G401.6 (cell line): ENCODE measurements at regions not wholly inside any gene's neighbourhood (a gene's known extent, or its start where the extent isn't known, plus 50 kb on each side); places are given as distances from the start of the nearest gene placed in this dataset.

ENCODE experiments used
- FAIRE-seq: peaks from 2 replicates; lab custom pipeline; 2012; peaks lifted over from hg19 to GRCh38; lab: Jason Lieb, UNC

DNA sequence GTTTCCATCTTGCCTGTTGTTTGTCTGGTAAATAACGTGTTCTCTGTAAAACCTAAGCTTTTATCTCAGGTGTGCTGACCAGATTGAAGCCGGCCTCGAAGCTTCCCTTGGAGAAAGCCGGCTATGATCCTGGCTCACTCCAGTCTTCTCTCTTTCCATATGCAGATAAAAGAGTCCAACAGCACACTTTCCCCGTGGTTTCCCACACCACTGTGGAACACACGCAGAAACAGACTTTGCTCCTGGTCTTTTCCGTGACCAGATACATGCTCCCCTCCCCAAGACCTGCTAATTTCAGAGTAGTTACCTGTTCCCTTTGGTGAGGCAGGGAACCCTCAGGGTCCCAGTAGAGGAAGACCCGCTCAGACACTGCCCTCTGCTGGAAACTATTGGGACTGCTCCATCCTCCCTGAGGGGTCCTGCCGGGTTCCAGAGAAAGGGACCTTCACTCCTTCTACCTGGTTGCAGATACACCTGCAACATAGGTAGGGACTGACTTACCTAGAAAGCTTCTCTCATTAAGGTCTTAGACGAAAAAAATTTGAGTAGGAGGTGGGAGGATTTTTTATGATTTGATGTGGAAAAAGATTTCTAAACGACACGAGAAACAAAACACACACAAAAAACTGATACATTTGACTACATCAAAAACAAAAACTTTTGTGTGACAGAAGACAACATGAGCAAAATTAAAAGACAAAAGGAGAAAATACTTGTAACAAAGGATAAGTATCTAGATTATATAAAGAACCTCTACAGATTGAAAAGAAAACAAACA, 415.4 kb upstream of the CCDC196 start:
- no peak for FAIRE-seq

DNA sequence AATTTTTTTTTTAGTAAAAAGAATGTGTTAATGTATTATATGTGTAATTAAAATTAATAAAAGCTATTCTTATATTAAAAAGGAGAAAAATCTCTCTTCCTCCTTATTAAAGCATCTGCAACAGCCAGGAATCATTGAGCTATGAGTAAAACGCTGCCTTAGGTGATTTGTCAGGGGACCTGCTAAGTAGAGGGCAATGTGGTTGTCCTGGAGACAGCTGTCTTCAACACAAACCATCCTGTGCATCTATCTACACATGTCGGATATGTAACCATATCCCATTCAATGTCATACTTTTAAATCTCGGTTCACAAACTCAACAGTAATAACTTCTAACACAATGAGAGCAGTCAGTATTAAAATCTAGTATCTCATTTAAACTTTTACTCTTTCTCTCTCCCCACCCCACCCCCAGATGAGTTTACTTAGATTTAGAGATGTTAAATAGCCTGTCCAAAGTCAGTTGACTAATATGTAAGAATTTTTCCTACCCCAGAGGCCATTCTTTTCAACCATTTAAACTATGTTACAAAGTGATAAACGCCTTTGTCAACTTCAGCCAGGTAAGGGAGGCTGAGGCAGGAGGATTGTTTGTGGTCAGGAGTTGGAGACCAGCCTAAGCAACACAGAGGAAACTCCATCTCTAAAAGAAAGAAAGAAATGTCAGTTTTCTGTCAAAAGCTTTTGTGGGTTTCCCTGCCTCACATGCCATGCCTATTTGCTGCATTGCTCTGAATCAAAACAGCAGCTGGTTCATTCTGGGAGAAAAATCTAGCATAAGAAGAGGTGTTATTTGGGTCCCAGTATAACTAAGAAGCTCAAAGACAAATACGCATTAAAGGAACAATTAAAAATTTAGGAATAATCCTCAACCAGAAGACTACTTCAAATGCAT, 413.7 kb upstream of the CCDC196 start:
- no peak for FAIRE-seq

DNA sequence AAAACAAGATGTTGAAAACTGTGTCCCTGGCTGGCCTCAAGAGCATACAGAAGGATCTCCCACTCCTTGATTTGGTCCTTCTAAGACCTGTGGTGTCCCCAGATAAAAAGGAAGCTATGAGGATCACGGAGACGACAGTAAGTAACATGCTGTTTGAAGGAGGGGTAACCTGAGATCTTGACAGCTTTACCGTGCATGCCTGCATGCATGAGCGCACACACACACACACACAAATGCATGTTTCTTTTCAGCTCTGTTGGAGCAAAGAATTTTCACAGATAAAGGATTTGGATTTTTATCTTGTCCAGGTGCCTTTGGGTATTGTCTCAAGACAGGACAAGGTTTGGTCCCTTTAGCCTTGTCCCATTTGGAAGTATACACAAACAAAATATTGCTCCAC, 411.6 kb upstream of the CCDC196 start:
- no peak for FAIRE-seq

DNA sequence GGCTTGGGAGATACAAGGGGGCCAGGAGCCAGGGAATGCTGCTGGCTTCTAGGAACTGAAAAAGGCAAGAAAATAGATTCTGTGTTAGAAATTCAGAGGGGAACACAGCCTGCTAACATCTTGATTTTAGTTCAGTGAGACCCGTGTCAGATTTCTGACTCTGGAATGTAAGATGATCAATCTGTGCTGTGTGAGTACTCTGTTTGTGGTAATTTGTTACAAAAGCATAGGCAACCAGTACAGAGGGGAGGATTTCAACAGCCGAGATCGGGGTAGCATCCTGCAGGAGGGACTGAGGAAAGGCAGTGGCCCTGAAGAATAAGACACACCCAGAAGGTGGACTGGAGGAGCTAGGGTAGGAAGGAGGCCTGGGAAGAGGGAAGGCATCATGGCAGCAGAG, 410.0 kb upstream of the CCDC196 start:
- FAIRE-seq = no peak

DNA sequence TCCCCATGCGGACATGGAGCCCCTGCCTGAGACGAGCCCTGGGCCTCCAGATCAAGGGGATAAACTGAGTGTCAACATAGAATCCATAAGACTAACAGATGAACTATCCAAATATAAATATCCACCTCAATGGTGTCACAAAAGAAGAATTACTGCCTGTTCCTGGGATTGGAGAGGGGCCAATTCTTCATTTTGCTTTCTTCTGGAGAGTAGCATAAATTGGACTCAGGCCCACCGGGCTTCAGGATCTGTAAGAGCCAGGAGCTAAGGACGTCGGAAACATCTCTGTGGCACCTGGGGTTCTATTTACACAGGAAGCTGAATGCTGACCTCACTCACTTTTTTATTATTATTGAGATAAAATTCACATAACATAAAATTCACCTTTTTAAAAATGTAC, 408.2 kb upstream of the CCDC196 start:
- FAIRE-seq = no peak

DNA sequence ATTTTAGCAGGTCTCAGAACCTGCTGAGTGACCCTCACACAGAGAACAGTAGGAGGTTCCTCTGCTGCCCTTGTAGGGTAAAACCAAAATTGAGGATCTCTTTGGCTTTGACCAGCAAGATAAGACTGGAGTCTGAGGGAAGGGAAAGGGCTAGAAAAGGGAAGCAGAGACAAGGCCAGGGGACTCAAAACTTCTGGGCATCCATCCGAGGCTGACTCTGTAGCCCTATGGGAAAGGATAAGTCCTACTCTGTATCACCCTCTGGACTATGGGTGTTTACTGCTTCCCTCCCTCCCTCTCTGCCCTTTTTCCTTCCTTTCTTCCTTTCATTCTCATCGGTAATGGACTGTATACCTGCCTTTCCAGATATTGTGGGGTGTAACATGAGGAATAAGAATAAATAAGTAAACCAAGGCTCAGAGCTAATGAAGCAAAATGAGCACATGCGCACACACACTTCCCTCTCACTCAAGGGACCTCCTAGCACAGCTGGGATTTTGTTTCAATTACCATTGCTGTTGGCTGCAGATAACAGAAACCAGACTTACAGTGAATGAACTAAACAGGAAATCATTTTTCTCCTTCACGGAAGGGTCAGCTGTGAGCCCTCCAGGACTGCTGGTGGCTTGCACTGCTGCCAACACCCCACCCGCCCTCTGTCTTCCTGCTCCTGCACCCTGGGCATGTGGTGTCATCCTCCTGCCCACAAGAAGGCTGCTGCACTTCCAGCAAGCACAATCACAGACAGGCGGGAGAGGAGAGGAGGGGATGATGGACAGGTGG, 404.4 kb upstream of the CCDC196 start:
- FAIRE-seq = no peak

DNA sequence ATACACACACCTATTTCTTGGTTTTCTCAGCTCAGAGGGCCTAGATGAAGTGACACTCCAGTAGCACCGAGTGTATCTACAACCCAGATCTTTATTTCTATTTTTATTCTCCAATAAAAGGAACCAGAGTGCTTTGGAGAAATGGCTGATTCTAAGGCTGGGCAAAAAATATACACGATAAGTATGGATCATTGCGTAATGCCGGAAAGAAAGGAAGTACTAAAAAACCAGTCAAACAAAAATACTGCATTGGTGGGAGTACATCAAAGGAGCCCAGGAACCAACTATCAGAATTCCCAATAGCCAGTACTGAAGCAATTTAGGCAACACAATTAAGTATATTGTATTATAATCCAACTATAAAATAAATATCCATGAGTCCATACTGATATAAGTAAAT, 400.9 kb upstream of the CCDC196 start:
- no peak for FAIRE-seq

DNA sequence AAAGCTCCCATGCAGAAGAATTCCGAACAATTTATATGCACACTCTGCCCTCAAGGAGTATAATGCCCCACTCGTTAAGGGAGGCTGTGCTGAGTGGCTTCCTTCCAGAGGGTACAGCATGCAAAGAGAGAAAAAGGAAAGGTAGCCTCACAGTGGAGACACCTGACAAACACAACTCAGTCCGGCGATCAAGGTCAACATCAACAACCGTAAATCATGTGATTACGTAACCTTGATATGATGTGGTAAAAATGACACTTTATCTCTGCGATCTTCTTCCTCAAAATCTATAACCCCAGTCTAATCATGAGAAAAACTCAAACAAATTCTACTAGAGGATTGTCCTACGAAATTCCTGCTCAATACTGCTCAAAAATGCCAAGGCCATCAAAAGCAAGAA, 400.5 kb upstream of the CCDC196 start:
- FAIRE-seq = no peak

DNA sequence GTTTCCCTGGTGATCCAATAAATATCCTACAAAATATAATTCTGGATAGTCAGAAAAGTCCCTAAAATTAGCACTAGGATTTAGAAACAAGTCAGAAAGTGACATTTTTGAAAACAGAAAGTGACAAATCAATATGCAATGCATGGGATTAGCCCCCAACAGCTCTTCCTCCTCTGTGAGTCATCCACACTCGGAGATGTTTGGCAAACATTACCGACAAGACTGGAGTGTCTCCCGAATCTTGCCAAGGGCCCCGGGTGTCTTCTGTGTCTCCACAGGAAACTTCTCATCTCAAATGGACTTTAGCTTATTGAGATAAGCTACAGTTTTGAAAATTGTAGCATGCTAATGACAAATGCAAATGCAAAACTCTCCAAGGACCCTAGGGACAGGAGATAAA, 398.9 kb upstream of the CCDC196 start:
- FAIRE-seq = no peak

DNA sequence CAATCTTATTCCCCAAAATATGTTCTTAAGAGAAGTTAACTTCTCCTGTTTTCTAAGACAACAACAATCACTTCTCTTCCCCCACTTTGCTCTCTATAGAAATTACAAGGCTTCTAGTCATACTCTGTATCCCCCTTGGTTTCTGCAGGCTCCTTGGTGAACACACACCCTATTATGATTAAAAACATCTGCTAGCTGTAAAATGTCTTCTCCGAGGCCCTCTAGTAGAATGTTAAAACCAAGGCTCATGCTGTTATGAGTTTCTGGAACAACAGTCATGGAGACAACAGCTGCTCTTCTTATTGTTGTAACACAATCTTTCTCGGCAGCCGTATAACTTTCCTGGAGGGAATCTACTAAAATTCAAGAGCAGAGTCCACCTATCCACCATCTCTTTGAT, 397.5 kb upstream of the CCDC196 start:
- no peak for FAIRE-seq

DNA sequence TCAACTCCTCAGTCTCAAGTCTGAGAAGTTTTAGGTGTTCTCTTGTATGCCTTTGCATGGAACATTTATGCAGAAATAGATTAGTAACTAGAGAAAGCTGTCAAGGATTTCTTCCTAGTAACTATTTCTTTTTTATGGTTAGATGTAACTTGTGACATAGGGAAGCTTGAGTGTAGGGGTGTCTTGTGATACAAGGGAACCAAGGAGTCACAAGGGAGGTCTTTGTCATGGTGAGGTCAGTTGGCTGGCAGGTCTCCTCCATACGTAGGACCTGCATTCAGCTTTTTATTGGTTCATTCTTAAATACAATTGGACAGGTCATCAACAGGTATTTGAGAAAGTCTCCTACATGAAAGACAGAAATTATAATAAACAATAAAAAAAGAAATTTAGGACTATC, 394.0 kb upstream of the CCDC196 start:
- no peak for FAIRE-seq

DNA sequence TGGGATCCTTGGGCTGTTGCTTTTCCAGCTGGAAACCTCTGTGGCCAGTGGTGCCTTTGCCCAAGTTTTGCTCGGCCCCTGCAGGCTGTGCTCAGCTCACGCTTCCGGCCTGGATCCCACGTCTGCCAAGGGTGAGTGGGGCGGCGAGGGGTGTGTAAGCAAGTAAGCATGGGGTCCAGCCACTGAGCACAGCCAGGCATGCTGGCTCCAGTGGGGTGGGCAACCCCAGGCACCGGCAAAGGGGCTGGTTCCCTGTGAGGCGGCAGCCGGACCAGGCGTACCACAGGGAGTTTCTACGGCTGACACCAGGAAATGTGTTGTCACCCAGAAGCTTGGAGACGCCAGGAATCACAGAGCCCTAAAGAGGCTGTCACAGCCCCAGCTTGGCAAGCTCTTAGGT, 393.4 kb upstream of the CCDC196 start:
- no peak for FAIRE-seq

DNA sequence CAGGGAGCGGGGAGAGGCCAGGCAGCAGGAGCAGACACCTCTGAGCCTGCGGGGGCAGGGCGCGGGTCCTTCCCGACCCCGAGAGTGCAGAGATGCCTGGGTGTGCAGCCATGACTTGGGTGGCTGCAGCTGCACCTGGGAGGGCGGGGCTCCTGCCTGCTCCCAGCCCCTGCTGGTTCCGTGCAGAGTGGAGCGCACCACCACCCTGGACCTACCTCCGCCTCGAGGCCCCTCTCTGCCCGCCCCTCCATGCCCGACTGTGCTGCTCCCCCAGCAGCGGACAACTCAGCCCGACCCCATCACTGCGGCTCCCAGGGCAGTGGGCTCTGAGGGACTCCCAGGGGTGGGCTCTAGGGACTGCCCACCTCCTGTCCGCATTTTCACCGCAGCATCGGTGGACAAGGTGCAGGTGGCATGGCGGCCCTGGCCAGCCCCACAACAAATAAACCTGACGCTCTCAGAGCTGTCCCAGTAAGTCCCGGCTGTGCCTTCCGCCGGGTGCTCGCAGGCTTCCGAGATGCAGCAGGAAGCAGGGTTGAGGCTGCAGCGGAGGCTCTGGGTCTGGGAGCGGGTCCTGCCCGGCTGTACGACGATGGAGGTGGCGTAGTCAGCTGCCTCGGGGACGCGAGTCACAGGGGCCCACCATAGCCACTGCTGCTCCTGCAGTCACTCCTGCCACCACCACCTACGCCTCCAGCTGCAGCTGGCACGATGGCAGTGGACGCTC, 392.0 kb upstream of the CCDC196 start:
- FAIRE-seq = no peak

DNA sequence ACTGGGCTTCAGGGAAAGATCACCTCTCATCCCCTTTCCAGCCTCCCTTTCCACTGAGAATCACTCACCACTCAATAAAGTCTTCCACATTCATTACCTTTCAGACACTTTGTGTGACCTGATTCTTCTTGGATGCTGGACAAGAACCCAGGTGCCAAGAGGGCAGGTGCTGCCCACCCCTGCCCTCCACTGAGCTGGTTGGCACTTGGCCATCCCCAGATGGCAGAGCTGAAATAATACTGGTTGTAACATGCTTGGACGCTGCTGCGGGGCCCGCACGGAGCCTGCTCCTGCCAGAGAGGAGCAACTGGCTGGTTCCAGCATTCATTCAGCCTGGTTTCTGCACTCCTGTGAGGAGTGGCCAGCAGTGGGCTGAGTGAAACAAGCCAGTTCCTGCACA, 386.7 kb upstream of the CCDC196 start:
- FAIRE-seq = no peak

DNA sequence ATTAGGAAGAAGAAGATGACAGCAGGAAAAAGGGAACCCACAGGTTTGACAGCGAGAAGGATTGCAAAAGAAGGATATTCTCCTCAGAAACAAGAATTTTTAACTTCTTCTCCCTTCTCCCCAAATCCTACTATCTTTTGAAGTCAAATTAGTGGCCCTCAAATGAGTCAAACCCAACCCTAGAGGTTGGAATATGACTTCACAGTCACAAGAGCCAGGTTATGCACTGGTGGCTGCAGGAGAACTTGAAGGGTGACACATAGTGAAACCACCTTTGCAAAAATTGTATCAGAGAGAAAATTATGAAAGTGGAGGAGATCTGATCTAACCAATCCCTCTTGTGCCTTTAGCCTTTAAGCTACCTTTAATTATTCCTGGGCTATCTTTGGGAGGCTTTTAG, 386.2 kb upstream of the CCDC196 start:
- no peak for FAIRE-seq

DNA sequence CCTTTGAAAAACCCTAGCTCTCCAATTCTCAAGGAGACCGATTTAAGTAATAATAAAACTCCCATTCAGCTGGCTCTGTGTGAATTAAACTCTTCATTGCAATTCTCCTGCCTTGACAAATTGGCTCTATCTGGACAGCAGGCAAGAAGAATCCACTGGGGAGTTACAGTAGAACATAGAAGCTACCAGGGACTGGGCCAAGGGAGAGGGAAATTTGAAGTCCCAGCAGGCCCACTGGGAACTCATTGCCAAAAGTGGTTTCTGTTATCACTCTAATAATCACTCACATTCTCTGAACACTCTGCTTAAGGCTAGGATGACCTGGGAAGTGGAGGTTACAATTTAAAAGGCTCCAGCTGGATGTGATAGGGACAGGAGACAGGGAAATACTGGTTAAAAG, 384.5 kb upstream of the CCDC196 start:
- no peak for FAIRE-seq

DNA sequence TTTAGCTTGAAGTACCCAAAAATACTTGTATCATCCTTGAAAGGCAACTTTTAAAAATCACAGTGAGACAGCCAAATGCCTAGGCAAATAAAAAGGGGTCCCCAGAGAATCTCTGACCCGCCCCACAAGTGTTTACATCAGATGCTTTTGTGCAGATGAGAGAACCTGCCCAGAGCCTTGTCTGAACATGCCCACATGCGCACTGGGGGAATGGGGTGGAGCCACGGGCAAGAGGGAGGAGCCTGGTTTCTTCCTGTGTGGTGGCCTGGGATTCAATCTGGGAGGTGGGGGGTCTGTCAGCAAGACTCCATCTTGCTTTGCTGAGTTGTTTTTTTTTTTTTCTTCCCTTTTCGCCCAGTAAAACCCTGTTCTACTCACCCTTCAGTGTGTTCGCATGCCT, 381.7 kb upstream of the CCDC196 start:
- no peak for FAIRE-seq

DNA sequence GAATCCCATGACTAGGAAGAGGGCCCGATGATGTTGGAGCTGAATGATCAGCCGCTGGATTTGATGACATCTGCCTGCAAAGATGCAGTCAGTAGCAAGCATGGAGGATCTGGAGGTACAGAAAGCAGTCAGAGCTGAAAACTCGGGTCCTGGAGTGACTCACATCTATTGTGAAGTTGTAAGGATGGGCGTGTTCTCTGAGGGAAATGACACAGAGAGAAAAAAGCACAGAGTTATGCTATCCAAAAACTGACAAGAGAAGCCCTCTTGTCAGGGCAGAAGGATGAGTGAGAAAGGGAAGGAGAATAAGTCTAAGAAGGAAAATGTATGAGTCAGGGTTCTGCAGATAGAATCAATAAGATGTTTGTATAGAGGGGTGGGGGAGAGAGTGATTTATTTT, 380.4 kb upstream of the CCDC196 start:
- FAIRE-seq = no peak

DNA sequence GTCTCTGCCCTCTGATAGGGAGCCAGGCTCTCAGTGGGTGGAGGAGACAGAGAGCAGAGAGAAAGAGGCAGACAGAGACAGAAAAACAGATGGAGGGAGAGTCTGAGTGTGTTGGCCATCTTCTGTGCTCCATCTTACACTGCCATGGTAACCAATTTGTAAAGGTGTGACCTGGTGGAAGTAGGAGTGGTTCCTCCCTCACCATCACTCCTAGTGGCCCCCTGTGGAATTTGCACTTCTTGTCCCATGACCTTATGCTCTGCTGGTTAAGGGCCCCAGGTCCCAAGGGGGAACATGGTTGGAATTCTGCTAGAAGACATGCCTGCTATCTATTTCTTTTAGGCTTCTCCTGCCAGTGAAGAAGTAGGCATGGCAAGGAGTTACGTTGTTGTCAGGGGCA, 376.7 kb upstream of the CCDC196 start:
- FAIRE-seq = no peak

DNA sequence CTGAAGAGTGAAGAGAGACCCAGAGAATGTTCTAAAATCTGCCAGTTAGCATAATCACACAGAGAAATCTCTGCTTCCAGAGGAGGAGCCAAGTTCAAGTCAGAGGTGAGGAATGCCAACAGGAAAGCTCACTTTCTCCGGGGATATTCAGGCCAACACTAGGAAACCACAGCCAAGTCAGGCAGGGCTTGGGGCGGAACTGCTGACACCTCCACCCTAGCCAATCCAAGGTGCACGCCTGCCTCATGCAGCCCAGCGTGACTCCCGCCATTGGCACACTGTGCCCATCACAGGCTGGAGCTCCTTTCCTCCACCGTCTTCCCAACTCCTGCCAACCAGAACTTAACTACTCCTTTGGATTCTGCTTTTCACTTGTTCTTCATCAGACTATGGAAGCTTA, 374.3 kb upstream of the CCDC196 start:
- FAIRE-seq = no peak

DNA sequence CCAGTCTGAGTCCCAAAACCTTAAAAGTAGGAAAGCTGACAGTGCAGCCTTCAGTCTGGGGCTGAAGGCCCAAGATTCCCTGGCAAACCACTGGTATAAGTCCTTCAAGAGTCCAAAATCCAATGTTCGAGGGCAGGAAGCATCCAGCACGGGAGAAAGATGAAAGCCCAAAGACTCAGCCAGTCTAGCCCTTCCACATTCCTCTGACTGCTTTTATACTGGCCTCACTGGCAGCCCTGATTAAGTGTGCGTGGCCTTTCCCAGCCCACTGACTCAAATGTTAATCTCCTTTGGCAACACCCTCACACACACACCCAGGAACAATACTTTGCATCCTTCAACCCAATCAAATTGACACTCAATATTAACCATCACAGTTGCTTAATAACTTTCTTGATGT, 372.1 kb upstream of the CCDC196 start:
- no peak for FAIRE-seq
